GM23338 (cell line): ENCODE measurements at regions not wholly inside any gene's neighbourhood (a gene's known extent, or its start where the extent isn't known, plus 50 kb on each side); places are given as distances from the start of the nearest gene placed in this dataset.
A peak's percentile ranks its signal among the peaks of the same experiment; 100 is the strongest.

Source experiments
- ATAC-seq: fragments of 200-7000 bp; cut with Tn5 transposase; 3 replicates; pipeline ENCODE4 v1.9.1; 2020
- DNase-seq: peaks from one replicate; pipeline ENCODE4 v3.0.0-alpha.2; 2015; ENCODE audit warnings: low spot score
- H2AFZ ChIP-seq: fragments of 200-600 bp; sonication (generic); 2 replicates; pipeline ENCODE4 v1.8.0; 2016; ENCODE audit warnings: antibody characterized with exemption, mild to moderate bottlenecking, moderate library complexity
- H3F3A ChIP-seq: fragments of 200-600 bp; sonication (generic); replicated peaks from 2 replicates; pipeline ENCODE4 v1.8.0; 2017; ENCODE audit warnings: antibody characterized with exemption, mixed run types, low read depth
- H3K27ac ChIP-seq: fragments of 200-600 bp; sonication (generic); 2 replicates; pipeline ENCODE4 v1.6.1; 2016; ENCODE audit warnings: low read depth
- H3K27me3 ChIP-seq: fragments of 200-600 bp; sonication (generic); 2 replicates; pipeline ENCODE4 v1.8.0; 2016; ENCODE audit warnings: mild to moderate bottlenecking, mixed run types, moderate library complexity; ENCODE audit not compliant: insufficient read depth
- H3K36me3 ChIP-seq: fragments of 200-600 bp; sonication (generic); 2 replicates; pipeline ENCODE4 v1.8.0; 2016; ENCODE audit warnings: mild to moderate bottlenecking; ENCODE audit not compliant: insufficient read depth
- H3K4me1 ChIP-seq: fragments of 200-600 bp; sonication (generic); 2 replicates; pipeline ENCODE4 v1.8.0; 2016; ENCODE audit warnings: mild to moderate bottlenecking, moderate library complexity; ENCODE audit not compliant: insufficient read depth
- H3K4me2 ChIP-seq: fragments of 200-600 bp; sonication (generic); 2 replicates; pipeline ENCODE4 v1.7.1; 2017; ENCODE audit warnings: mixed run types
- H3K4me3 ChIP-seq: fragments of 200-600 bp; sonication (generic); 2 replicates; pipeline ENCODE4 v1.6.1; 2016; ENCODE audit warnings: mixed run types
- H3K79me2 ChIP-seq: fragments of 200-600 bp; sonication (generic); replicated peaks from 2 replicates; pipeline ENCODE4 v1.8.0; 2017; ENCODE audit warnings: mild to moderate bottlenecking; ENCODE audit not compliant: insufficient read depth
- H3K9me2 ChIP-seq: fragments of 200-600 bp; sonication (generic); 2 replicates; pipeline ENCODE4 v1.8.0; 2017; ENCODE audit not compliant: insufficient read depth
- H4K20me1 ChIP-seq: fragments of 200-600 bp; sonication (generic); replicated peaks from 2 replicates; pipeline ENCODE4 v1.8.0; 2017; ENCODE audit warnings: mild to moderate bottlenecking; ENCODE audit not compliant: insufficient read depth
- H3K27ac Mint-ChIP-seq: 2 replicates; pipeline ENCODE4 v1.8.0; 2020; ENCODE audit warnings: inconsistent platforms, mild to moderate bottlenecking, moderate library complexity, mixed read lengths
- H3K27me3 Mint-ChIP-seq: 3 replicates; pipeline ENCODE4 v1.8.0; 2022; ENCODE audit warnings: low read depth, mild to moderate bottlenecking, moderate library complexity, mixed read lengths, inconsistent platforms; ENCODE audit not compliant: insufficient read depth, poor library complexity
- H3K36me3 Mint-ChIP-seq: 3 replicates; pipeline ENCODE4 v1.8.0; 2021; ENCODE audit warnings: low read depth, mild to moderate bottlenecking, inconsistent platforms, moderate library complexity, mixed read lengths
- H3K4me1 Mint-ChIP-seq: 3 replicates; pipeline ENCODE4 v1.8.0; 2020; ENCODE audit warnings: mild to moderate bottlenecking, inconsistent platforms, mixed read lengths
- H3K4me3 Mint-ChIP-seq: 3 replicates; pipeline ENCODE4 v1.8.0; 2021; ENCODE audit warnings: moderate library complexity, mild to moderate bottlenecking, inconsistent platforms, mixed read lengths
- H3K9me3 Mint-ChIP-seq: 3 replicates; pipeline ENCODE4 v1.8.0; 2020; ENCODE audit warnings: moderate library complexity, mild to moderate bottlenecking, inconsistent platforms, mixed read lengths
- CREB1 ChIP-seq: fragments of 250-450 bp; sonication (Bioruptor Pico); IDR thresholded peaks from 2 replicates; pipeline ENCODE4 v1.5.0; 2020; ENCODE audit warnings: low read depth, mild to moderate bottlenecking, moderate library complexity
- JUNB ChIP-seq: IDR thresholded peaks from one replicate; pipeline ENCODE4 v1.6.1; 2016; ENCODE audit warnings: antibody characterized with exemption; ENCODE audit not compliant: unreplicated experiment
- ZNF114 ChIP-seq: fragments of 250-450 bp; sonication (Bioruptor Pico); IDR thresholded peaks from 2 replicates; pipeline ENCODE4 v1.5.0; 2020; ENCODE audit warnings: mild to moderate bottlenecking, moderate library complexity
- ZNF331 ChIP-seq: fragments of 250-450 bp; sonication (Bioruptor Pico); IDR thresholded peaks from 2 replicates; pipeline ENCODE4 v1.5.0; 2020; ENCODE audit warnings: low read depth, mild to moderate bottlenecking, moderate library complexity
- TF ChIP-seq, protein P1 (sequence below): IDR thresholded peaks from one replicate; pipeline ENCODE4 v1.6.1; 2018; ENCODE audit warnings: antibody characterized with exemption; ENCODE audit not compliant: unreplicated experiment
- TF ChIP-seq, protein P2 (sequence below): IDR thresholded peaks from 2 replicates; pipeline ENCODE4 v1.6.1; 2016; ENCODE audit warnings: antibody characterized with exemption
- TF ChIP-seq, protein P3 (sequence below): fragments of 250-450 bp; sonication (Bioruptor Pico); IDR thresholded peaks from 2 replicates; pipeline ENCODE4 v1.5.0; 2020; ENCODE audit warnings: mild to moderate bottlenecking, moderate library complexity
- TF ChIP-seq, protein P4 (sequence below), 2 experiments: fragments of 200-600 bp in 1 of 2; sonication (generic) in 1 of 2; conservative IDR thresholded peaks; 2 replicates each; pipeline versions ENCODE4 v1.5.1 to v1.6.1; 2016 to 2017; ENCODE audit warnings: antibody characterized with exemption in 2 of 2, low read depth in 2 of 2, mild to moderate bottlenecking in 2 of 2, moderate library complexity in 1 of 2

DNA sequence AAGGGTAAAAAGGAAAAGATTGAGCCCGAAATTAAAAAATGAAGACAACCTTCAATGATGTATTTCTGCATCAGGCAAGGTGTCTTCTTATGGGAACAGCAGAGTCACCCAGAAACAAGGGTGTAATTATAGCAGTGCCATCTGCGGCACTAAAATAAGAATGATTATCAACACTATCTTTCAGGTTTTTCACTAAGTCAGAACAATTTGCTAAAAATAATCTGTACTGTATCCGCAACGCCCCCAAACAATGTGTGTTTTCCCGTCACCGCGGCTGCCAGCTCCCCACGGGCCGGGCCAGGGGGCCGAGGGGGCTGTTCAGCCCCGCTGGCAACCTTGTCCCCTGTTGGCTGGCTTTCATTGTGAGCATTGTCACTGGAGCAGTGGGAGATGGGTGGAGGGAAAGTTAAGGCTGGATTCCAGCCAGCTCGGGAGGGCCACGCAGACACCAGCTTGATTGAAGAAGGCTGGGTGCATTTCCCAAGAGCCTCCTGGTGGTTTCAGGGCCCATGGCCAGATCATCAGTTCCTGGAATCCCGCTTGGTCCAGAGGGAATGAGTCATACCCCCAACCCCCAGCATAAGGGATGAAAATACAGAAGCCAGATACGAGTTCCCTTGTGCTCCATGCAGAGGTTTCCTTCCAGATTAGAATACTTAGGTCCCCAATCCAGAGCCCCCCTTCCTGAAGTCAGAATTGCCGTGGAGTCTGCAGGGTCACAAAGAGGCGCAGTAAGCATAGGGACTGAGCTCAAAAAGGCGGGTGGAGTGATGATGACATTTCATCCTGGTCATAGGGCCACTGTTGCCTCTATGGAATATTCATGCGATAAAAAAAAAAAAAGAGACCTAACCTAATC lies 90.2 kb upstream of the KLF13 start:
- peak overlapping the region; percentile 66; the same call in 1 of the 2 replicates for H2AFZ ChIP-seq
- no peak for TF ChIP-seq ZNF114 (CRISPR knock-in tag)
- TF ChIP-seq JUNB, result no peak
- TF ChIP-seq ZNF331 (CRISPR knock-in tag), result no peak
- TF ChIP-seq, protein P1, sequence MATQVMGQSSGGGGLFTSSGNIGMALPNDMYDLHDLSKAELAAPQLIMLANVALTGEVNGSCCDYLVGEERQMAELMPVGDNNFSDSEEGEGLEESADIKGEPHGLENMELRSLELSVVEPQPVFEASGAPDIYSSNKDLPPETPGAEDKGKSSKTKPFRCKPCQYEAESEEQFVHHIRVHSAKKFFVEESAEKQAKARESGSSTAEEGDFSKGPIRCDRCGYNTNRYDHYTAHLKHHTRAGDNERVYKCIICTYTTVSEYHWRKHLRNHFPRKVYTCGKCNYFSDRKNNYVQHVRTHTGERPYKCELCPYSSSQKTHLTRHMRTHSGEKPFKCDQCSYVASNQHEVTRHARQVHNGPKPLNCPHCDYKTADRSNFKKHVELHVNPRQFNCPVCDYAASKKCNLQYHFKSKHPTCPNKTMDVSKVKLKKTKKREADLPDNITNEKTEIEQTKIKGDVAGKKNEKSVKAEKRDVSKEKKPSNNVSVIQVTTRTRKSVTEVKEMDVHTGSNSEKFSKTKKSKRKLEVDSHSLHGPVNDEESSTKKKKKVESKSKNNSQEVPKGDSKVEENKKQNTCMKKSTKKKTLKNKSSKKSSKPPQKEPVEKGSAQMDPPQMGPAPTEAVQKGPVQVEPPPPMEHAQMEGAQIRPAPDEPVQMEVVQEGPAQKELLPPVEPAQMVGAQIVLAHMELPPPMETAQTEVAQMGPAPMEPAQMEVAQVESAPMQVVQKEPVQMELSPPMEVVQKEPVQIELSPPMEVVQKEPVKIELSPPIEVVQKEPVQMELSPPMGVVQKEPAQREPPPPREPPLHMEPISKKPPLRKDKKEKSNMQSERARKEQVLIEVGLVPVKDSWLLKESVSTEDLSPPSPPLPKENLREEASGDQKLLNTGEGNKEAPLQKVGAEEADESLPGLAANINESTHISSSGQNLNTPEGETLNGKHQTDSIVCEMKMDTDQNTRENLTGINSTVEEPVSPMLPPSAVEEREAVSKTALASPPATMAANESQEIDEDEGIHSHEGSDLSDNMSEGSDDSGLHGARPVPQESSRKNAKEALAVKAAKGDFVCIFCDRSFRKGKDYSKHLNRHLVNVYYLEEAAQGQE, result no peak
- TF ChIP-seq, protein P2, sequence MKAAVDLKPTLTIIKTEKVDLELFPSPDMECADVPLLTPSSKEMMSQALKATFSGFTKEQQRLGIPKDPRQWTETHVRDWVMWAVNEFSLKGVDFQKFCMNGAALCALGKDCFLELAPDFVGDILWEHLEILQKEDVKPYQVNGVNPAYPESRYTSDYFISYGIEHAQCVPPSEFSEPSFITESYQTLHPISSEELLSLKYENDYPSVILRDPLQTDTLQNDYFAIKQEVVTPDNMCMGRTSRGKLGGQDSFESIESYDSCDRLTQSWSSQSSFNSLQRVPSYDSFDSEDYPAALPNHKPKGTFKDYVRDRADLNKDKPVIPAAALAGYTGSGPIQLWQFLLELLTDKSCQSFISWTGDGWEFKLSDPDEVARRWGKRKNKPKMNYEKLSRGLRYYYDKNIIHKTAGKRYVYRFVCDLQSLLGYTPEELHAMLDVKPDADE, result no peak
- TF ChIP-seq, protein P3, sequence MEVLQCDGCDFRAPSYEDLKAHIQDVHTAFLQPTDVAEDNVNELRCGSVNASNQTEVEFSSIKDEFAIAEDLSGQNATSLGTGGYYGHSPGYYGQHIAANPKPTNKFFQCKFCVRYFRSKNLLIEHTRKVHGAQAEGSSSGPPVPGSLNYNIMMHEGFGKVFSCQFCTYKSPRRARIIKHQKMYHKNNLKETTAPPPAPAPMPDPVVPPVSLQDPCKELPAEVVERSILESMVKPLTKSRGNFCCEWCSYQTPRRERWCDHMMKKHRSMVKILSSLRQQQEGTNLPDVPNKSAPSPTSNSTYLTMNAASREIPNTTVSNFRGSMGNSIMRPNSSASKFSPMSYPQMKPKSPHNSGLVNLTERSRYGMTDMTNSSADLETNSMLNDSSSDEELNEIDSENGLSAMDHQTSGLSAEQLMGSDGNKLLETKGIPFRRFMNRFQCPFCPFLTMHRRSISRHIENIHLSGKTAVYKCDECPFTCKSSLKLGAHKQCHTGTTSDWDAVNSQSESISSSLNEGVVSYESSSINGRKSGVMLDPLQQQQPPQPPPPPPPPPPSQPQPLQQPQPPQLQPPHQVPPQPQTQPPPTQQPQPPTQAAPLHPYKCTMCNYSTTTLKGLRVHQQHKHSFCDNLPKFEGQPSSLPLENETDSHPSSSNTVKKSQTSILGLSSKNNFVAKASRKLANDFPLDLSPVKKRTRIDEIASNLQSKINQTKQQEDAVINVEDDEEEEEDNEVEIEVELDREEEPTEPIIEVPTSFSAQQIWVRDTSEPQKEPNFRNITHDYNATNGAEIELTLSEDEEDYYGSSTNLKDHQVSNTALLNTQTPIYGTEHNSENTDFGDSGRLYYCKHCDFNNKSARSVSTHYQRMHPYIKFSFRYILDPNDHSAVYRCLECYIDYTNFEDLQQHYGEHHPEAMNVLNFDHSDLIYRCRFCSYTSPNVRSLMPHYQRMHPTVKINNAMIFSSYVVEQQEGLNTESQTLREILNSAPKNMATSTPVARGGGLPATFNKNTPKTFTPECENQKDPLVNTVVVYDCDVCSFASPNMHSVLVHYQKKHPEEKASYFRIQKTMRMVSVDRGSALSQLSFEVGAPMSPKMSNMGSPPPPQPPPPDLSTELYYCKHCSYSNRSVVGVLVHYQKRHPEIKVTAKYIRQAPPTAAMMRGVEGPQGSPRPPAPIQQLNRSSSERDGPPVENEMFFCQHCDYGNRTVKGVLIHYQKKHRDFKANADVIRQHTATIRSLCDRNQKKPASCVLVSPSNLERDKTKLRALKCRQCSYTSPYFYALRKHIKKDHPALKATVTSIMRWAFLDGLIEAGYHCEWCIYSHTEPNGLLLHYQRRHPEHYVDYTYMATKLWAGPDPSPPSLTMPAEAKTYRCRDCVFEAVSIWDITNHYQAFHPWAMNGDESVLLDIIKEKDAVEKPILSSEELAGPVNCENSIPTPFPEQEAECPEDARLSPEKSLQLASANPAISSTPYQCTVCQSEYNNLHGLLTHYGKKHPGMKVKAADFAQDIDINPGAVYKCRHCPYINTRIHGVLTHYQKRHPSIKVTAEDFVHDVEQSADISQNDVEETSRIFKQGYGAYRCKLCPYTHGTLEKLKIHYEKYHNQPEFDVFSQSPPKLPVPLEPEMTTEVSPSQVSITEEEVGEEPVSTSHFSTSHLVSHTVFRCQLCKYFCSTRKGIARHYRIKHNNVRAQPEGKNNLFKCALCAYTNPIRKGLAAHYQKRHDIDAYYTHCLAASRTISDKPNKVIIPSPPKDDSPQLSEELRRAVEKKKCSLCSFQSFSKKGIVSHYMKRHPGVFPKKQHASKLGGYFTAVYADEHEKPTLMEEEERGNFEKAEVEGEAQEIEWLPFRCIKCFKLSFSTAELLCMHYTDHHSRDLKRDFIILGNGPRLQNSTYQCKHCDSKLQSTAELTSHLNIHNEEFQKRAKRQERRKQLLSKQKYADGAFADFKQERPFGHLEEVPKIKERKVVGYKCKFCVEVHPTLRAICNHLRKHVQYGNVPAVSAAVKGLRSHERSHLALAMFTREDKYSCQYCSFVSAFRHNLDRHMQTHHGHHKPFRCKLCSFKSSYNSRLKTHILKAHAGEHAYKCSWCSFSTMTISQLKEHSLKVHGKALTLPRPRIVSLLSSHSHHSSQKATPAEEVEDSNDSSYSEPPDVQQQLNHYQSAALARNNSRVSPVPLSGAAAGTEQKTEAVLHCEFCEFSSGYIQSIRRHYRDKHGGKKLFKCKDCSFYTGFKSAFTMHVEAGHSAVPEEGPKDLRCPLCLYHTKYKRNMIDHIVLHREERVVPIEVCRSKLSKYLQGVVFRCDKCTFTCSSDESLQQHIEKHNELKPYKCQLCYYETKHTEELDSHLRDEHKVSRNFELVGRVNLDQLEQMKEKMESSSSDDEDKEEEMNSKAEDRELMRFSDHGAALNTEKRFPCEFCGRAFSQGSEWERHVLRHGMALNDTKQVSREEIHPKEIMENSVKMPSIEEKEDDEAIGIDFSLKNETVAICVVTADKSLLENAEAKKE (CRISPR knock-in tag), result no peak
- no peak for TF ChIP-seq CREB1 (CRISPR knock-in tag)
- TF ChIP-seq, protein P4, sequence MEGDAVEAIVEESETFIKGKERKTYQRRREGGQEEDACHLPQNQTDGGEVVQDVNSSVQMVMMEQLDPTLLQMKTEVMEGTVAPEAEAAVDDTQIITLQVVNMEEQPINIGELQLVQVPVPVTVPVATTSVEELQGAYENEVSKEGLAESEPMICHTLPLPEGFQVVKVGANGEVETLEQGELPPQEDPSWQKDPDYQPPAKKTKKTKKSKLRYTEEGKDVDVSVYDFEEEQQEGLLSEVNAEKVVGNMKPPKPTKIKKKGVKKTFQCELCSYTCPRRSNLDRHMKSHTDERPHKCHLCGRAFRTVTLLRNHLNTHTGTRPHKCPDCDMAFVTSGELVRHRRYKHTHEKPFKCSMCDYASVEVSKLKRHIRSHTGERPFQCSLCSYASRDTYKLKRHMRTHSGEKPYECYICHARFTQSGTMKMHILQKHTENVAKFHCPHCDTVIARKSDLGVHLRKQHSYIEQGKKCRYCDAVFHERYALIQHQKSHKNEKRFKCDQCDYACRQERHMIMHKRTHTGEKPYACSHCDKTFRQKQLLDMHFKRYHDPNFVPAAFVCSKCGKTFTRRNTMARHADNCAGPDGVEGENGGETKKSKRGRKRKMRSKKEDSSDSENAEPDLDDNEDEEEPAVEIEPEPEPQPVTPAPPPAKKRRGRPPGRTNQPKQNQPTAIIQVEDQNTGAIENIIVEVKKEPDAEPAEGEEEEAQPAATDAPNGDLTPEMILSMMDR (conservative IDR thresholded peaks at IDR 0.05; ENCODE audit: low read depth in 2 of 2), result no peak
- H4K20me1 ChIP-seq, result no peaks in the 10 kb centered on the region
- no peaks in the 10 kb centered on the region for H3K79me2 ChIP-seq
- H3F3A ChIP-seq, result no peaks in the 10 kb centered on the region
- H3K36me3 Mint-ChIP-seq, result no peaks in the 10 kb centered on the region
- no peak overlapping the region for H3K4me2 ChIP-seq
- peaks cover 6% of the 10 kb centered on the region for H3K27me3 Mint-ChIP-seq
- peak; percentile 44; the same call in 2 of the 3 replicates for ATAC-seq
- H3K9me2 ChIP-seq, result no peaks in the 10 kb centered on the region
- H3K4me1 Mint-ChIP-seq, result no peaks in the 10 kb centered on the region; the same call in 2 of the 3 replicates
- no peak for DNase-seq
- no peaks in the 10 kb centered on the region; the same call in 2 of the 3 replicates for H3K9me3 Mint-ChIP-seq
- no peak overlapping the region for H3K27ac ChIP-seq
- H3K27me3 ChIP-seq, result no peaks in the 10 kb centered on the region
- H3K4me3 Mint-ChIP-seq, result no peak overlapping the region
- H3K4me3 ChIP-seq, result no peak overlapping the region
- H3K36me3 ChIP-seq, result no peaks in the 10 kb centered on the region
- H3K4me1 ChIP-seq, result no peaks in the 10 kb centered on the region
- no peak overlapping the region for H3K27ac Mint-ChIP-seq
